GM12878 (cell line): ENCODE measurements at regions not wholly inside any gene's neighbourhood (a gene's known extent, or its start where the extent isn't known, plus 50 kb on each side); places are given as distances from the start of the nearest gene placed in this dataset.
A peak's percentile ranks its signal among the peaks of the same experiment; 100 is the strongest.

Experiments
- ATAC-seq: fragments of 200-7000 bp; cut with Tn5 transposase; 3 replicates; pipeline ENCODE4 v1.9.1; 2020; ENCODE audit warnings: mild to moderate bottlenecking, moderate library complexity
- BruUV-seq: library from RNA; stranded (reverse); fragments of 400-500 nt; replicated peaks from 2 replicates; lab custom pipeline; 2021; lab: Mats Ljungman, UMichigan
- CTCF ChIA-PET: fragments of 300-600 bp; sonication (Branson Sonifier 250); formaldehyde crosslinking; extraction: SDS; loops from one replicate; lab custom pipeline; 2021; ENCODE audit warnings: inconsistent platforms; lab: Yijun Ruan, JAX
- POLR2A ChIA-PET: fragments of 350-600 bp; formaldehyde crosslinking; extraction: SDS; loops from one replicate; lab custom pipeline; 2021; ENCODE audit warnings: inconsistent platforms; lab: Charles Lee
- RAD21 ChIA-PET: fragments of 300-600 bp; sonication (Branson Sonifier 250); formaldehyde crosslinking; loops from one replicate; lab custom pipeline; 2023; ENCODE audit warnings: antibody characterized with exemption; ENCODE audit not compliant: unreplicated experiment; lab: Charles Lee
- SMC1A ChIA-PET: fragments of 300-600 bp; sonication (Branson Sonifier 250); formaldehyde crosslinking; loops from one replicate; lab custom pipeline; 2023; ENCODE audit not compliant: unreplicated experiment, uncharacterized antibody; lab: Charles Lee
- DNase-seq: peaks from one replicate; pipeline ENCODE4 v3.0.0-alpha.2; 2011; ENCODE audit warnings: low read depth, low spot score
- FAIRE-seq: peaks from 3 replicates; lab custom pipeline; 2011; peaks lifted over from hg19 to GRCh38; lab: Jason Lieb, UNC
- H2AFZ ChIP-seq: 2 replicates; pipeline ENCODE4 v1.6.0; 2011; ENCODE audit warnings: low read depth, low read length, control low read depth; ENCODE audit not compliant: control insufficient read depth
- H3K27ac ChIP-seq: 2 replicates; pipeline ENCODE4 v1.5.1; 2011; ENCODE audit warnings: control low read depth; ENCODE audit not compliant: control insufficient read depth, insufficient read depth
- H3K27me3 ChIP-seq, 2 experiments: replicated peaks in 1 of 2; 2 replicates each; pipeline versions ENCODE4 v1.6.0 to v1.6.1; 2011; ENCODE audit warnings: low read length in 1 of 2; ENCODE audit not compliant: control insufficient read depth in 2 of 2, insufficient read depth in 2 of 2
- H3K36me3 ChIP-seq, 2 experiments: 2 replicates each; pipeline ENCODE4 v1.5.1; 2011; ENCODE audit warnings: low read length in 1 of 2; ENCODE audit not compliant: control insufficient read depth in 2 of 2, insufficient read depth in 2 of 2
- H3K4me1 ChIP-seq: 2 replicates; pipeline ENCODE4 v1.6.1; 2011; ENCODE audit warnings: mild to moderate bottlenecking, low read length, moderate library complexity, mixed read lengths; ENCODE audit not compliant: control insufficient read depth, insufficient read depth
- H3K4me2 ChIP-seq: 2 replicates; pipeline ENCODE4 v1.6.0; 2011; ENCODE audit warnings: control low read depth; ENCODE audit not compliant: control insufficient read depth, insufficient read depth
- H3K4me3 ChIP-seq: fragments of 200-600 bp; sonication (generic); 2 replicates; pipeline ENCODE4 v1.5.1; 2016
- H3K79me2 ChIP-seq: 2 replicates; pipeline ENCODE4 v1.6.0; 2011; ENCODE audit warnings: low read length; ENCODE audit not compliant: control insufficient read depth, insufficient read depth
- H3K9ac ChIP-seq: 2 replicates; pipeline ENCODE4 v1.8.0; 2011; ENCODE audit warnings: low read length, control low read depth, mixed read lengths; ENCODE audit not compliant: control insufficient read depth, insufficient read depth
- H3K9me3 ChIP-seq: replicated peaks from 3 replicates; pipeline ENCODE4 v1.5.1; 2011; ENCODE audit warnings: mild to moderate bottlenecking, low read length; ENCODE audit not compliant: control insufficient read depth, insufficient read depth
- H4K20me1 ChIP-seq: 2 replicates; pipeline ENCODE4 v1.6.0; 2011; ENCODE audit not compliant: control insufficient read depth, insufficient read depth
- ESRRA ChIP-seq: IDR thresholded peaks from 2 replicates; pipeline ENCODE4 v1.6.1; 2012; ENCODE audit warnings: mild to moderate bottlenecking, low read length, improper control_type of control experiment
- FOXK2 ChIP-seq: fragments of 450-650 bp; IDR thresholded peaks from 2 replicates; pipeline ENCODE4 v1.6.1; 2017; ENCODE audit warnings: mild to moderate bottlenecking, moderate library complexity
- IKZF2 ChIP-seq, 2 experiments: fragments of 450-650 bp; IDR thresholded peaks; 2 replicates each; pipeline ENCODE4 v1.6.1; 2017; ENCODE audit warnings: mild to moderate bottlenecking in 2 of 2, moderate library complexity in 2 of 2
- NFYA ChIP-seq: IDR thresholded peaks from 2 replicates; pipeline ENCODE4 v1.6.1; 2011; ENCODE audit warnings: low read depth, mild to moderate bottlenecking, low read length, improper control_type of control experiment, borderline replicate concordance
- POLR2AphosphoS5 ChIP-seq: IDR thresholded peaks from 2 replicates; pipeline ENCODE4 v1.6.1; 2011; ENCODE audit warnings: mild to moderate bottlenecking, low read length, inconsistent platforms
- RAD51 ChIP-seq: fragments of 450-650 bp; IDR thresholded peaks from 2 replicates; pipeline ENCODE4 v1.6.1; 2016; ENCODE audit warnings: moderate library complexity, mild to moderate bottlenecking, inconsistent platforms
- RB1 ChIP-seq: fragments of 450-650 bp; formaldehyde crosslinking; IDR thresholded peaks from 2 replicates; pipeline ENCODE4 v1.6.1; 2017; ENCODE audit warnings: mild to moderate bottlenecking, borderline replicate concordance
- RUNX3 ChIP-seq: IDR thresholded peaks from 2 replicates; pipeline ENCODE4 v1.6.1; 2012; ENCODE audit warnings: low read length, inconsistent platforms
- WGBS: methylation state at CpG from one replicate; pipeline ENCODE4 v1.1.6; 2016; ENCODE audit warnings: low lambda C conversion rate; ENCODE audit not compliant: insufficient replicate concordance, insufficient coverage; ENCODE audit errors: missing lambda C conversion rate; 5-methylcytosine and 5-hydroxymethylcytosine counted together
- in situ Hi-C: fragments of 300-500 bp; cut with MboI; formaldehyde crosslinking; loops from 9 replicates; pipeline ENCODE4 v1.14.3; 2018; ENCODE audit warnings: mixed read lengths
- intact Hi-C: fragments of 100-400 bp; cut with micrococcal nuclease; formaldehyde crosslinking; loops from one replicate; pipeline ENCODE4 v1.14.2; 2022; ENCODE audit not compliant: unreplicated experiment
- TF ChIP-seq, protein P1 (sequence below): fragments of 450-650 bp; IDR thresholded peaks from 2 replicates; pipeline ENCODE4 v1.6.1; 2016; ENCODE audit warnings: mild to moderate bottlenecking
- TF ChIP-seq, protein P2 (sequence below): IDR thresholded peaks from 2 replicates; pipeline ENCODE4 v1.6.1; 2012; ENCODE audit warnings: mild to moderate bottlenecking, low read depth, low read length
- TF ChIP-seq, protein P3 (sequence below): IDR thresholded peaks from 2 replicates; pipeline ENCODE4 v1.6.1; 2012; ENCODE audit warnings: low read depth, low read length, improper control_type of control experiment

DNA sequence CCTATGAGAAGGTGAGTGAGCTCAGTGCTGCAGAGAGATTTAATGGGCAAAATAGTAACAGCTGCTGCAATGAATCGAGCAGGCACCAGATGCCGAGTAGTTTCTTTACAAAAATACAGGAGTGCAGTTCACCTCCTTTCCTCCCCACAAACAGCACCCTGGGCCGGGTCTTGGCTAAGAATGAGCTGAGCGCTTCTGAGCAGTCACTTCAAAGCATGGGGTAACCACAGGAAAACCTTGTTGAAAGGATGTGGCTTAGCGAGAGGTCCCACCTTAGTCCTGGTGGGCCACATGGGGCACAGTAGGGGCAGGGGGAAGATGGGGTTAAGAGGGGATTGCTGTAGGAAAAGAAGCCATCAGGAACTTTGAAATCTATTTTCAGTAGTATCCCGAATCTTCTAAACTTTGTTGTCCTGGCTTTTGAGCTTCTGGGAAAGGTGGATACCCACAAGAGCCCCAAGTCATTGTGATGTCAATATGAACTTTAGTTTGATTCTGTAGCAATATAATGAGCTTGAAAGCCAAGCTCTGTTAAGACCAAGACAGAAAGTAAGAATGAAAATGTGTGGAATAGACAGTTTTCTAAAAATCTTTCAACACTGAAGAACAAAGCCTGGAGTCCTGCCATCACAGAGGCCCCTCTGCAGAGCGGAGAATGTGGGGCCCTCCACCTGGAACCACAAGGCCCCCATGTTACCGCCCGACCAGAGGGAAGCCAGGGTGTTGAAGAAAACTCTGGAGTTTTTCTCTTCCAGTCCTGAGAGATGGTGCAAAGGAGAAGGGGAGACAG is 101.0 kb upstream of the ZNF236 start:
- no peak for ATAC-seq
- no TSS peak for BruUV-seq
- SMC1A ChIA-PET = interaction anchor here (1.1 kb wide), 1 partner anchor 12 kb away, joined by 3 read pairs; no protein-coding TSS in a partner anchor
- in situ Hi-C loops = no loop called here
- 32% methylated on average over 9 of the region's 9 CpGs for WGBS
- Histone ChIP-seq H3K4me3 (no peak overlapping the region), H3K36me3 (no peaks in the 10 kb centered on the region), H2AFZ (no peak overlapping the region), H3K9ac (no peak overlapping the region), H4K20me1 (no peaks in the 10 kb centered on the region), H3K27me3 (no peaks in the 10 kb centered on the region), H3K79me2 (no peaks in the 10 kb centered on the region), H3K4me2 (no peak overlapping the region), H3K9me3 (no peaks in the 10 kb centered on the region), H3K27ac (no peak overlapping the region), H3K4me1 (peaks cover 9% of the 10 kb centered on the region; the same call in 1 of the 2 replicates)
- no peak for FAIRE-seq
- CTCF ChIA-PET = interaction anchor here (1.8 kb wide), 1 partner anchor 11 kb away, joined by 9 read pairs; no protein-coding TSS in a partner anchor
- POLR2A ChIA-PET = no interaction called here
- TF ChIP-seq, protein P1, sequence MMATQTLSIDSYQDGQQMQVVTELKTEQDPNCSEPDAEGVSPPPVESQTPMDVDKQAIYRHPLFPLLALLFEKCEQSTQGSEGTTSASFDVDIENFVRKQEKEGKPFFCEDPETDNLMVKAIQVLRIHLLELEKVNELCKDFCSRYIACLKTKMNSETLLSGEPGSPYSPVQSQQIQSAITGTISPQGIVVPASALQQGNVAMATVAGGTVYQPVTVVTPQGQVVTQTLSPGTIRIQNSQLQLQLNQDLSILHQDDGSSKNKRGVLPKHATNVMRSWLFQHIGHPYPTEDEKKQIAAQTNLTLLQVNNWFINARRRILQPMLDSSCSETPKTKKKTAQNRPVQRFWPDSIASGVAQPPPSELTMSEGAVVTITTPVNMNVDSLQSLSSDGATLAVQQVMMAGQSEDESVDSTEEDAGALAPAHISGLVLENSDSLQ = no peak
- TF ChIP-seq RUNX3 (peak; percentile 74), POLR2AphosphoS5 (no peak)
- intact Hi-C loops = no loop called here
- RAD21 ChIA-PET = interaction anchor here (1.3 kb wide), 1 partner anchor 12 kb away, joined by 4 read pairs; no protein-coding TSS in a partner anchor
- no peak for DNase-seq

DNA sequence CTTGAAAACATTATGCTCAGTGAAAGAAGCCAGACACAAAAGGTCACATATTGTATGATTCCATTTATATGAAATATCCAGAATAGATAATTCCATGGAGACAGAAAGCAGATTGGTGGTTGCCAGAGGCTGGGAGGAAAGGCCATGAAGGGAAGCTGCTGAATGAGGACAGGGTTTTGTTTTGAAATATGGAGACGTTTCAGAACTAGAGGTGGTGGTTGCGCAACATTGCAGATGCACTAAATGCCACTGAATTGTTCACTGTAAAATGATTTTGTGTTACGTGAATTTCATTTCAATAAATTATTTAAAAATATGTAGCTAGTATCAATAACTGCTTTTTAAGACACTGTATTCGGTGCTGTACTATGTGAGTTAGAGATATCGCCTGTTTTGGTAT is 101.7 kb upstream of the ZNF236 start:
- WGBS = 77% methylated on average over 5 of the region's 5 CpGs
- in situ Hi-C loops = no loop called here
- ATAC-seq (no peak), FAIRE-seq (no peak), DNase-seq (no peak)
- POLR2A ChIA-PET = no interaction called here
- Histone ChIP-seq H3K9me3 (no peaks in the 10 kb centered on the region), H3K79me2 (no peaks in the 10 kb centered on the region), H2AFZ (no peak overlapping the region), H3K4me2 (no peak overlapping the region), H3K27ac (no peak overlapping the region), H3K4me3 (no peak overlapping the region), H4K20me1 (no peaks in the 10 kb centered on the region), H3K4me1 (peaks cover 4% of the 10 kb centered on the region; the same call in 1 of the 2 replicates), H3K9ac (no peak overlapping the region), H3K36me3 (no peaks in the 10 kb centered on the region), H3K27me3 (no peaks in the 10 kb centered on the region)
- no TSS peak for BruUV-seq
- SMC1A ChIA-PET = interaction anchor here (1.1 kb wide), 1 partner anchor 11 kb away, joined by 3 read pairs; no protein-coding TSS in a partner anchor
- RAD21 ChIA-PET = interaction anchor here (1.3 kb wide), 1 partner anchor 11 kb away, joined by 4 read pairs; no protein-coding TSS in a partner anchor
- CTCF ChIA-PET = interaction anchor here (1.8 kb wide), 1 partner anchor 10 kb away, joined by 9 read pairs; no protein-coding TSS in a partner anchor
- intact Hi-C loops = no loop called here
- TF ChIP-seq ESRRA = no peak
- TF ChIP-seq RB1 = no peak
- no peak for TF ChIP-seq IKZF2 (IDR thresholded peaks at IDR 0.05)
- TF ChIP-seq, protein P2, sequence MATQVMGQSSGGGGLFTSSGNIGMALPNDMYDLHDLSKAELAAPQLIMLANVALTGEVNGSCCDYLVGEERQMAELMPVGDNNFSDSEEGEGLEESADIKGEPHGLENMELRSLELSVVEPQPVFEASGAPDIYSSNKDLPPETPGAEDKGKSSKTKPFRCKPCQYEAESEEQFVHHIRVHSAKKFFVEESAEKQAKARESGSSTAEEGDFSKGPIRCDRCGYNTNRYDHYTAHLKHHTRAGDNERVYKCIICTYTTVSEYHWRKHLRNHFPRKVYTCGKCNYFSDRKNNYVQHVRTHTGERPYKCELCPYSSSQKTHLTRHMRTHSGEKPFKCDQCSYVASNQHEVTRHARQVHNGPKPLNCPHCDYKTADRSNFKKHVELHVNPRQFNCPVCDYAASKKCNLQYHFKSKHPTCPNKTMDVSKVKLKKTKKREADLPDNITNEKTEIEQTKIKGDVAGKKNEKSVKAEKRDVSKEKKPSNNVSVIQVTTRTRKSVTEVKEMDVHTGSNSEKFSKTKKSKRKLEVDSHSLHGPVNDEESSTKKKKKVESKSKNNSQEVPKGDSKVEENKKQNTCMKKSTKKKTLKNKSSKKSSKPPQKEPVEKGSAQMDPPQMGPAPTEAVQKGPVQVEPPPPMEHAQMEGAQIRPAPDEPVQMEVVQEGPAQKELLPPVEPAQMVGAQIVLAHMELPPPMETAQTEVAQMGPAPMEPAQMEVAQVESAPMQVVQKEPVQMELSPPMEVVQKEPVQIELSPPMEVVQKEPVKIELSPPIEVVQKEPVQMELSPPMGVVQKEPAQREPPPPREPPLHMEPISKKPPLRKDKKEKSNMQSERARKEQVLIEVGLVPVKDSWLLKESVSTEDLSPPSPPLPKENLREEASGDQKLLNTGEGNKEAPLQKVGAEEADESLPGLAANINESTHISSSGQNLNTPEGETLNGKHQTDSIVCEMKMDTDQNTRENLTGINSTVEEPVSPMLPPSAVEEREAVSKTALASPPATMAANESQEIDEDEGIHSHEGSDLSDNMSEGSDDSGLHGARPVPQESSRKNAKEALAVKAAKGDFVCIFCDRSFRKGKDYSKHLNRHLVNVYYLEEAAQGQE = no peak
- TF ChIP-seq FOXK2 = no peak
- TF ChIP-seq RAD51 = no peak
- TF ChIP-seq, protein P3, sequence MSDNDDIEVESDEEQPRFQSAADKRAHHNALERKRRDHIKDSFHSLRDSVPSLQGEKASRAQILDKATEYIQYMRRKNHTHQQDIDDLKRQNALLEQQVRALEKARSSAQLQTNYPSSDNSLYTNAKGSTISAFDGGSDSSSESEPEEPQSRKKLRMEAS = no peak
- no peak for TF ChIP-seq NFYA
